ENCODE measurements at regions not wholly inside any gene's neighbourhood (a gene's known extent, or its start where the extent isn't known, plus 50 kb on each side); places are given as distances from the start of the nearest gene placed in this dataset.

- H3K27ac Mint-ChIP-seq, result no peak overlapping the region
- no peak overlapping the region for H3K4me3 Mint-ChIP-seq
- no peaks in the 10 kb centered on the region for H3K4me1 ChIP-seq (ENCODE audit: control insufficient read depth in 2 of 2, insufficient read depth in 2 of 2, low read length in 2 of 2)
- ATAC-seq (no peak), DNase-seq (no peak)
- intact Hi-C loops (cut with micrococcal nuclease), result no loop called here
- H3K36me3 ChIP-seq (ENCODE audit: control insufficient read depth in 2 of 3, insufficient read depth in 3 of 3, low read length in 3 of 3), result no peaks in the 10 kb centered on the region
- no peaks in the 10 kb centered on the region for H3K4me1 Mint-ChIP-seq
- no peak overlapping the region for H3K4me3 ChIP-seq (ENCODE audit: low read length)
- H3K36me3 Mint-ChIP-seq, result no peaks in the 10 kb centered on the region
- H3K9me3 ChIP-seq (ENCODE audit: control insufficient read depth in 2 of 3, low read length in 3 of 3), result no peaks in the 10 kb centered on the region
- CTCF ChIA-PET, result no interaction called here
- POLR2A ChIA-PET, result no interaction called here
- no peaks in the 10 kb centered on the region for H3K27me3 Mint-ChIP-seq
- no peak overlapping the region for H3K27ac ChIP-seq (ENCODE audit: low read depth, low read length)
- no peaks in the 10 kb centered on the region for H3K27me3 ChIP-seq (ENCODE audit: control insufficient read depth in 2 of 2, insufficient read depth in 2 of 2, low read length in 2 of 2)
- peaks cover 0 to 11% (median 3%) of the 10 kb centered on the region in 11 donors for H3K9me3 Mint-ChIP-seq
Observed at GRCh38 chr6:48429021-48429420, 318.0 kb upstream of the PTCHD4 start.

GRCh38 chr6:48426636-48427035 is 315.6 kb upstream of the PTCHD4 start:
- intact Hi-C loops (cut with micrococcal nuclease), result no loop called here
- ATAC-seq (no peak), DNase-seq (no peak)
- no peaks in the 10 kb centered on the region for H3K9me3 ChIP-seq (ENCODE audit: control insufficient read depth in 2 of 3, low read length in 3 of 3)
- no peak overlapping the region for H3K27ac ChIP-seq (ENCODE audit: low read depth, low read length)
- Mint-ChIP-seq H3K4me1 (no peaks in the 10 kb centered on the region), H3K4me3 (no peak overlapping the region), H3K27me3 (no peaks in the 10 kb centered on the region), H3K9me3 (peaks cover 0 to 12% (median 3%) of the 10 kb centered on the region in 11 donors), H3K36me3 (no peaks in the 10 kb centered on the region), H3K27ac (no peak overlapping the region)
- no peaks in the 10 kb centered on the region for H3K36me3 ChIP-seq (ENCODE audit: control insufficient read depth in 2 of 3, insufficient read depth in 3 of 3, low read length in 3 of 3)
- CTCF ChIA-PET, result no interaction called here
- no peaks in the 10 kb centered on the region for H3K4me1 ChIP-seq (ENCODE audit: control insufficient read depth in 2 of 2, insufficient read depth in 2 of 2, low read length in 2 of 2)
- H3K27me3 ChIP-seq (ENCODE audit: control insufficient read depth in 2 of 2, insufficient read depth in 2 of 2, low read length in 2 of 2), result no peaks in the 10 kb centered on the region
- H3K4me3 ChIP-seq (ENCODE audit: low read length), result no peak overlapping the region
- POLR2A ChIA-PET, result no interaction called here

GRCh38 chr6:48423640-48424365 is 312.8 kb upstream of the PTCHD4 start:
- no peaks in the 10 kb centered on the region for H3K4me1 ChIP-seq (ENCODE audit: control insufficient read depth in 2 of 2, insufficient read depth in 2 of 2, low read length in 2 of 2)
- no peaks in the 10 kb centered on the region for H3K27me3 ChIP-seq (ENCODE audit: control insufficient read depth in 2 of 2, insufficient read depth in 2 of 2, low read length in 2 of 2)
- no peak overlapping the region for H3K27ac ChIP-seq (ENCODE audit: low read depth, low read length)
- DNase-seq, result no peak
- H3K4me3 ChIP-seq (ENCODE audit: low read length), result no peak overlapping the region
- peaks cover 0 to 12% (median 3%) of the 10 kb centered on the region in 11 donors for H3K9me3 Mint-ChIP-seq
- no peak overlapping the region for H3K27ac Mint-ChIP-seq
- ChIA-PET POLR2A (no interaction called here), CTCF (no interaction called here)
- no peaks in the 10 kb centered on the region for H3K36me3 Mint-ChIP-seq
- no peak overlapping the region for H3K4me3 Mint-ChIP-seq
- H3K27me3 Mint-ChIP-seq, result no peaks in the 10 kb centered on the region
- H3K36me3 ChIP-seq (ENCODE audit: control insufficient read depth in 2 of 3, insufficient read depth in 3 of 3, low read length in 3 of 3), result no peaks in the 10 kb centered on the region
- H3K4me1 Mint-ChIP-seq, result no peaks in the 10 kb centered on the region
- intact Hi-C loops (cut with micrococcal nuclease), result no loop called here
- H3K9me3 ChIP-seq (ENCODE audit: control insufficient read depth in 2 of 3, low read length in 3 of 3), result no peaks in the 10 kb centered on the region
- no peak for ATAC-seq

GRCh38 chr6:48419992-48420391 is 309.0 kb upstream of the PTCHD4 start:
- Mint-ChIP-seq H3K4me1 (no peaks in the 10 kb centered on the region), H3K27me3 (no peaks in the 10 kb centered on the region), H3K4me3 (no peak overlapping the region), H3K36me3 (no peaks in the 10 kb centered on the region), H3K27ac (no peak overlapping the region), H3K9me3 (peaks cover 0 to 10% (median 3%) of the 10 kb centered on the region in 11 donors)
- no peak for ATAC-seq
- Histone ChIP-seq H3K4me1 (ENCODE audit: control insufficient read depth in 2 of 2, insufficient read depth in 2 of 2, low read length in 2 of 2) (no peaks in the 10 kb centered on the region), H3K27me3 (ENCODE audit: control insufficient read depth in 2 of 2, insufficient read depth in 2 of 2, low read length in 2 of 2) (no peaks in the 10 kb centered on the region), H3K27ac (ENCODE audit: low read depth, low read length) (no peak overlapping the region), H3K9me3 (ENCODE audit: control insufficient read depth in 2 of 3, low read length in 3 of 3) (no peaks in the 10 kb centered on the region), H3K36me3 (ENCODE audit: control insufficient read depth in 2 of 3, insufficient read depth in 3 of 3, low read length in 3 of 3) (no peaks in the 10 kb centered on the region), H3K4me3 (ENCODE audit: low read length) (no peak overlapping the region)
- intact Hi-C loops (cut with micrococcal nuclease), result no loop called here
- ChIA-PET POLR2A (no interaction called here), CTCF (no interaction called here)
- DNase-seq, result no peak

- ATAC-seq (no peak), DNase-seq (no peak)
- peaks cover 0 to 12% (median 3%) of the 10 kb centered on the region in 11 donors for H3K9me3 Mint-ChIP-seq
- H3K4me3 Mint-ChIP-seq, result no peak overlapping the region
- no peak overlapping the region for H3K27ac ChIP-seq (ENCODE audit: low read depth, low read length)
- no peaks in the 10 kb centered on the region for H3K4me1 ChIP-seq (ENCODE audit: control insufficient read depth in 2 of 2, insufficient read depth in 2 of 2, low read length in 2 of 2)
- no peaks in the 10 kb centered on the region for H3K27me3 Mint-ChIP-seq
- intact Hi-C loops (cut with micrococcal nuclease), result no loop called here
- POLR2A ChIA-PET, result no interaction called here
- H3K9me3 ChIP-seq (ENCODE audit: control insufficient read depth in 2 of 3, low read length in 3 of 3), result no peaks in the 10 kb centered on the region
- H3K36me3 ChIP-seq (ENCODE audit: control insufficient read depth in 2 of 3, insufficient read depth in 3 of 3, low read length in 3 of 3), result no peaks in the 10 kb centered on the region
- no peaks in the 10 kb centered on the region for H3K4me1 Mint-ChIP-seq
- no peaks in the 10 kb centered on the region for H3K27me3 ChIP-seq (ENCODE audit: control insufficient read depth in 2 of 2, insufficient read depth in 2 of 2, low read length in 2 of 2)
- H3K27ac Mint-ChIP-seq, result no peak overlapping the region
- CTCF ChIA-PET, result no interaction called here
- no peaks in the 10 kb centered on the region for H3K36me3 Mint-ChIP-seq
- no peak overlapping the region for H3K4me3 ChIP-seq (ENCODE audit: low read length)
Observed at GRCh38 chr6:48417927-48418326, 306.9 kb upstream of the PTCHD4 start.

GRCh38 chr6:48412656-48413055 is 301.7 kb upstream of the PTCHD4 start:
- H3K9me3 ChIP-seq (ENCODE audit: control insufficient read depth in 2 of 3, low read length in 3 of 3), result no peaks in the 10 kb centered on the region
- H3K36me3 ChIP-seq (ENCODE audit: control insufficient read depth in 2 of 3, insufficient read depth in 3 of 3, low read length in 3 of 3), result no peaks in the 10 kb centered on the region
- no peaks in the 10 kb centered on the region for H3K27me3 ChIP-seq (ENCODE audit: control insufficient read depth in 2 of 2, insufficient read depth in 2 of 2, low read length in 2 of 2)
- ChIA-PET POLR2A (no interaction called here), CTCF (no interaction called here)
- DNase-seq (no peak), ATAC-seq (no peak)
- Mint-ChIP-seq H3K4me3 (no peak overlapping the region), H3K27ac (no peak overlapping the region), H3K36me3 (no peaks in the 10 kb centered on the region), H3K27me3 (no peaks in the 10 kb centered on the region), H3K4me1 (no peaks in the 10 kb centered on the region), H3K9me3 (peaks cover 0 to 19% (median 3%) of the 10 kb centered on the region in 11 donors)
- intact Hi-C loops (cut with micrococcal nuclease), result no loop called here
- H3K4me1 ChIP-seq (ENCODE audit: control insufficient read depth in 2 of 2, insufficient read depth in 2 of 2, low read length in 2 of 2), result no peaks in the 10 kb centered on the region
- no peak overlapping the region for H3K4me3 ChIP-seq (ENCODE audit: low read length)
- no peak overlapping the region for H3K27ac ChIP-seq (ENCODE audit: low read depth, low read length)

GRCh38 chr6:48404927-48405326 is 293.9 kb upstream of the PTCHD4 start:
- CTCF ChIA-PET, result no interaction called here
- no peak overlapping the region for H3K4me3 Mint-ChIP-seq
- DNase-seq (no peak), ATAC-seq (no peak)
- peaks cover 1 to 35% (median 6%) of the 10 kb centered on the region in 11 donors for H3K9me3 Mint-ChIP-seq
- Histone ChIP-seq H3K27ac (ENCODE audit: low read depth, low read length) (no peak overlapping the region), H3K4me1 (ENCODE audit: control insufficient read depth in 2 of 2, insufficient read depth in 2 of 2, low read length in 2 of 2) (no peaks in the 10 kb centered on the region), H3K27me3 (ENCODE audit: control insufficient read depth in 2 of 2, insufficient read depth in 2 of 2, low read length in 2 of 2) (no peaks in the 10 kb centered on the region), H3K36me3 (ENCODE audit: control insufficient read depth in 2 of 3, insufficient read depth in 3 of 3, low read length in 3 of 3) (no peaks in the 10 kb centered on the region), H3K4me3 (ENCODE audit: low read length) (no peak overlapping the region), H3K9me3 (ENCODE audit: control insufficient read depth in 2 of 3, low read length in 3 of 3) (no peaks in the 10 kb centered on the region)
- H3K27ac Mint-ChIP-seq, result no peak overlapping the region
- POLR2A ChIA-PET, result no interaction called here
- intact Hi-C loops (cut with micrococcal nuclease), result no loop called here
- no peaks in the 10 kb centered on the region for H3K27me3 Mint-ChIP-seq
- no peaks in the 10 kb centered on the region for H3K4me1 Mint-ChIP-seq
- H3K36me3 Mint-ChIP-seq, result no peaks in the 10 kb centered on the region
